Embryonic facial prominence (tissue), 1 donor: ENCODE measurements at regions not wholly inside any gene's neighbourhood (a gene's known extent, or its start where the extent isn't known, plus 50 kb on each side); places are given as distances from the start of the nearest gene placed in this dataset.

Source experiments
- DNase-seq: peaks from one replicate; pipeline ENCODE4 v3.0.0-alpha.2; 2016; ENCODE audit errors: extremely low spot score

DNA sequence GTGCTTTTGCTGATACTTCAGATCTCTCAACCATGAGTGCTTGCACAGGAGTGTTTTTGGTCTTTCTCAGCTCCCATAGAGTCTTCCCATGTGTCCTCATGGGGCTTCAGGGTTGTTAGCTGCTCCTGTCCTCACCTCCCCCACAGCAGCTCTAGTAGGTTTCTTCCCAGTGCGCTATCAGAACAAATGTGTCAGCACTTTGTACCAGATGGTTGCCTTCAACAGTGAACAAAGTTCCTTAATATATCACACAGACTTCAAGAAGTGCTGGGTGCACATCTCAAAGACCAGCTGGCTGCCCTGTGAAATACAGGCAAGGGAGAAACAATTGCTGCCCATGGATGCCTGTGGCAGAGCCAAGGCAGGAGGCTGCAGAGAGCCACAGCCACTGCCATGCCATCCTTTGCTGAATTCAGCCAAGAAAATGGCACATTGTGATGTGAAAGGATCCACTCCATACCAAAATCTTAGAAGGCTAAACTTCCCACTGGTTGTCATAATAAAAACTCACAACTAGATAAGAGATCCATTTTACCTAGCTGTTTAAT, 471.3 kb downstream of the C6orf118 start:
- no peak for DNase-seq

GRCh38 chr6:164836486-164836885, 472.9 kb downstream of the C6orf118 start:
- no peak for DNase-seq

- DNase-seq: no peak
These were observed 477.0 kb downstream of the C6orf118 start for GRCh38 chr6:164832410-164832809.

DNA sequence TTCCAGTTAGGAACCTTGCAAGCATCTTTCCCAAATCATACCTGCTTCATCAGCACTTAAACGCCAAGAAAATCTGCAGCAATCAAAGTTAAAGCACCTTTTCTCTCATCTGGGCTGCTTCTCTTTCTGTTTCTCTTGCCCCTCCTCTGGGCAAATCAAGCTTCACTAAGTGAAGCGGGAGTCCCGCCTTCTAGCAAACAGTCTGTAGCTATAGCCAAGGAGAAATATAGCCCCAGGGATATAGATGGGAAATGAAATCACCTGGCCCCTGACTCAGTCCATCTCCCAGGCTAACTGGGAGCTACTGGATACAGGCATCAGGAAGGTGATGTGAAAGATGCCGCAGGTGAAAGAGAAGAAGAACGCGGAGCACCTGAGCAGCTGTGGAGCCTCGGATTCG, 481.9 kb downstream of the C6orf118 start:
- DNase-seq: no peak

- DNase-seq: no peak
These were observed 482.5 kb downstream of the C6orf118 start for GRCh38 chr6:164826831-164827468.

GRCh38 chr6:164825386-164825785, 484.0 kb downstream of the C6orf118 start:
- no peak for DNase-seq

GRCh38 chr6:164817662-164818061, 491.7 kb downstream of the C6orf118 start:
- no peak for DNase-seq

GRCh38 chr6:164812706-164813105, 496.7 kb downstream of the C6orf118 start:
- no peak for DNase-seq

DNA sequence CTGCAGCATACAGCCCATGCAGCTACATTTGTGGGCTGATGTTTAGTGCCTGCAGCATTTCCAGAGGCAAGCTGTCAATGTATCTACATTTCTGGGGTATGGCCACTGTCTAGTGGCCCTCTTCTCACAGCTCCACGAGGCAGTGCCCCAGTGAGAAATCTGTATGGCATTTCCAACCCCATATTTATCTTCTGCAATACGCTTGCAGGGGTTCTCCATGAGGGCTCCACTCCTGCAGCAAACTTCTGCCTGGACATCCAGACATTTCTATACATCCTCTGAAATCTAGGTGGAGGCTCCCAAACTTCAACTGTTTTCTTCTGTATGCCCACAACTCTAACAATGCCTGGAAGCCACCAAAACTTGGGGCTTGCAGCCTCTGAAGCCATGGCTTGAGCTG, 502.3 kb downstream of the C6orf118 start:
- no peak for DNase-seq

DNA sequence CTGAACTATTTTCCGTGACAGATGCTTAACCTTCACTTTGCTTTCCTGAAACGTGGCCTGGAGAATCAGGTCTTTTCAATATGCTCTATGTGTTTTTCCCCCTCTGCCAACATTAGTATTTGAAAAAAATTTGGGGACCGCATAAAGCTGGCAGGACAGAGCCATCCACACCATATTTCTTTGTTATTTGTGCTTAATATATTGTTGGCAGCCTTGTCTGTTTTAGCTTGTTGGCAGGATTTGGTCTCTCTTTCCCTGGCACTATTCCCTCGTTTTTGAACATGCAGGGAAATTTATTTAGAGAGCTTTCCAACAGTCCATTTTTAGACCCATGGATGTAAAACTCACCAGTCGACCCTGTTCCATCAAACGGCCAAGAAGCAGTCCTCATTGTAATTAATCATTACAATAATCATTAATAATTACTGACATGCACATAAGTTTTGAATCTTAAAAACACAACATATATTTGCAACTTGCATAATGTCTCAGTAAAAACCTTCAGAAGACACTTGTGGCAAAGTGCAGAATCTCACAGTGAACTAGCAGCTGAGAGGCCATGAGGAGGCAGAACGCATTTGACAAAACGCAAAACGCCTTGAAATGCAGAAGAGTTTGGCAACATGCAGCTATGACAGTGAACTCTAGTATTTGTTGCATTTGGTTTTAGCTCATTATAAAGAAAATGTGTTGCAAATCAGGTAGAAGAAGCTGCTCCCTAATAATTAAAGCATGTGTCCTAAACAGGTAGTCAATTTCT, 514.2 kb downstream of the C6orf118 start:
- no peak for DNase-seq

GRCh38 chr6:164792666-164793065, 516.7 kb downstream of the C6orf118 start:
- DNase-seq: no peak

DNA sequence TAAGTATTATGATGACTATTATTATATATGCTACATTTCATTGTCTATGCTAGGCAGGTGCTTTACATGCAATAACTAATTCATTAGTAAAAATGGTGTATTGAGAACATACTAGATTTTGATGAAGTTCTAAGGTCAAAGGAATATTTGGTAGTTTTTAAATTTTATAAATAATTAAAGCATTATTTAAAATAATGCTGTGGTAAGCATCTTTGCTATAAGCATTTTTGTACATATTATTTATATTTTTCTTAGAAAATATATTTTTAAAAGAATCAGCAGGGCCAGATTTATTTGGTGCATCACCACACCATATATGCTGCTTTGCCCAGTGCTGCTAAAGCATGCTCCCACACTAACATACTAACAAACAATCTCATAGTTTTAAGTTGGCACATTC, 517.9 kb downstream of the C6orf118 start:
- DNase-seq: no peak

GRCh38 chr6:164763788-164764187, 545.6 kb downstream of the C6orf118 start:
- no peak for DNase-seq

DNA sequence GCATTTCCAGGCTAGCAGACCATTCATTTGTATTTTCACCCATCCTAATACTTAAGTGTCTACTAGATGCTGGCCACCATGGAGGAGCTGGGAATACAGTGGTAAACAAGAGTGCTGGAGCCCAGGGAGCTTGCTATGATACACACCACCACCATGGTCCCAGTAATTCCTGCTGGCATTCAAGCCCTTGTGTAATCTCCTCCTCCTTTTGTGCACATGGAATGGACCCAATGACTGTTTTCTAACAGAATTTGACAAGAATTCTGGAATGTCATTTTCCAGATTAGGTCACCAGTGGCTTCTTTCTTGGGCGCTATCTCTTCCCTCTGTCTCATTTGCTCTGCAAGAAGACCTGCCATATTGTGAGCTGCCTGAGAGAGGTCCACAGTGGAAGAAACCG, 552.0 kb downstream of the C6orf118 start:
- no peak for DNase-seq

GRCh38 chr6:164756723-164757122, 552.7 kb downstream of the C6orf118 start:
- no peak for DNase-seq

GRCh38 chr6:164756142-164756541, 553.3 kb downstream of the C6orf118 start:
- DNase-seq: no peak

- no peak for DNase-seq
These were observed 555.9 kb downstream of the C6orf118 start for GRCh38 chr6:164753517-164753916.

DNA sequence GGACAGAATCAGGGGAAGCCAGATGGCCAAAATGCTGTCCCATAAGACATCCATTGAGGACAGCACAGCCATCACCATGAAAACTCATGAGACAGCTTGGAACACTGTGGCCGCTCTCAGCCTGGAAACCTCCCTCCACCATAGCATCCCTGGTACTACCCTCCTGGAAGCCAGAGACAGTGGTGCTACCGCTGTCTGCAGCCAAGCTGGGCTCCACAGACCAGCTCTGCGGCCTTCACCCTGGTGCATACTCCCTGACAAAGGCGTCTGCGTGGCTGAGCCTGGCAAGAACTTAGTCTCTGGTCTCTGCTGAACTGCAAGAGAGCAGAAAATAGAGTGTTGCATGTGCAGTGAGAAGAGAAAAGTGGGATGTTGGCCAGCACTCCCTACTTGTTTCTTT, 558.0 kb downstream of the C6orf118 start:
- no peak for DNase-seq

- no peak for DNase-seq
These were observed 559.3 kb downstream of the C6orf118 start for GRCh38 chr6:164750128-164750527.

DNA sequence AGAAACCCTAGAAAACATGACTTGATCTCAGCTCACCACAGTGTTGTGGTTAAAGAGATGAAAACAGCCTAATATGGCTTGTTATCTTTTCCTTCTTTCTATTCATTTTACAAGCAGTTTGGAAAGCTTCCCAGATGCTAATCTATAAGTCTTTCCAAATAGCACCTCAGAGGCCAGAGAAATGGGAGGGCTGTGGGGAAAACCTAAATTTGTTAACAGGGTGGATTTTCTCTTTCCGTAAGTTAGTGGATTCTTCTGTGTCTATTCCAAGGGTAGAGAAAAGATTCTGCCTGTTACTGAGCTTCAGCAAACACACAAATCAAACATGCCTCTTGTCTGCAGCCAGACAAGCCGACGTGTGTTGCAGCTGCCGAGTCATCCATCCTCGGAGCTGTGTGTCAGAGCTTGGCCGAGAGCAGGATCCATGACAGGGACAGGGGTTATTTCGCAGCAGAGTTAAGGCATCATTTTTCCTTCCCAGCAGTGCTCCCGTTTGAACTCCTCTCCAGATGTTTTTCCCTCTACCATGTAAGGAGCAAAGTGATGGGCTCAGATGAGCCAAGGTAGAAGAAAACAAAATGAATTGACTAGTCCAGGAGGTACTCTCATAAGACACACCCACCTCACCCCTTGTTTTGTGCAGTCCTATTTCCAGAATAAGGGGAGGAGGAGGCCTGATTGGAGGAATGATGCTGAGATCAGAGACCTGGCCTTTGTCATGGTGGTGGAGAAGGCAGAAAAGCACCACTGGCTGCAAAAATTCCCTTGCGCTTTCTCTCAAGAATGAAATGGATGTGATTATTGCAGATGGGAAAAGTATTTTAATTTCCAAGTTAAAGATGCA, 560.0 kb downstream of the C6orf118 start:
- DNase-seq: no peak

- no peak for DNase-seq
These were observed 565.1 kb downstream of the C6orf118 start for GRCh38 chr6:164744301-164744700.

DNA sequence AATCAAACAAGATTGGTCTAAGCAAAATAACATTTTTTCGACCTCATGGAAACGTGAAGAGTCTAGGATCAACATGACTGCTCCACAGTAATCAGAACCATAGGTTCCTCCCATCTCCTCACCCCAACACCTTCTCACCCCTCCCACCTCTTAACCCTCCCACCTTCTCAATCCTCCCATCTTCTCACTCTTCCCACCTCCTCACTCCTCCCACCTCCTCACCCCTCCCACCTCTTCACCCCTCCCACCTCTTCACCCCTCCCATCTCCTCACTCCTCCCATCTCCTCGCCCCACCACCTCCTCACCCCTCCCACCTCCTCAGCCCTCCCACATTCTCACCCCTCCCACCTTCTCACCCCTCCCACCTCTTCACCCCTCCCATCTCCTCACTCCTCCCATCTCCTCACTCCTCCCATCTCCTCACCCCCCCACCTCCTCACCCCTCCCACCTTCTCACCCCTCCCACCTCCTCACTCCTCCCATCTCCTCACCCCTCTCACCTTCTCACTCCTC, 567.4 kb downstream of the C6orf118 start:
- DNase-seq: no peak
